IMR-90 (cell line): ENCODE measurements at regions not wholly inside any gene's neighbourhood (a gene's known extent, or its start where the extent isn't known, plus 50 kb on each side); places are given as distances from the start of the nearest gene placed in this dataset.

Experiments used
- CEBPB ChIP-seq: IDR thresholded peaks from 2 replicates; pipeline ENCODE4 v1.6.1; 2012; ENCODE audit warnings: low read depth, low read length, improper control_type of control experiment
- FOS ChIP-seq: fragments of 150-350 bp; IDR thresholded peaks from 2 replicates; pipeline ENCODE4 v1.6.1; 2016; ENCODE audit warnings: low read depth, low read length
- MAZ ChIP-seq: IDR thresholded peaks from 2 replicates; pipeline ENCODE4 v1.6.1; 2012; ENCODE audit warnings: low read depth, mild to moderate bottlenecking, low read length, improper control_type of control experiment, moderate library complexity, borderline replicate concordance
- MXI1 ChIP-seq: IDR thresholded peaks from 2 replicates; pipeline ENCODE4 v1.6.1; 2012; ENCODE audit warnings: low read depth, mild to moderate bottlenecking, low read length, moderate library complexity, borderline replicate concordance
- POLR2A ChIP-seq: IDR thresholded peaks from 2 replicates; pipeline ENCODE4 v1.6.1; 2012; ENCODE audit warnings: mild to moderate bottlenecking, low read depth, low read length
- RAD21 ChIP-seq: IDR thresholded peaks from 2 replicates; pipeline ENCODE4 v1.6.1; 2012; ENCODE audit warnings: low read length, improper control_type of control experiment
- RCOR1 ChIP-seq: IDR thresholded peaks from 2 replicates; pipeline ENCODE4 v1.6.1; 2012; ENCODE audit warnings: mild to moderate bottlenecking, low read length, improper control_type of control experiment; ENCODE audit not compliant: insufficient replicate concordance
- SMC3 ChIP-seq: fragments of 150-350 bp; IDR thresholded peaks from 2 replicates; pipeline ENCODE4 v1.6.1; 2016; ENCODE audit warnings: low read depth, mild to moderate bottlenecking, antibody characterized with exemption, low read length, moderate library complexity
- TF ChIP-seq, protein P1 (sequence below): conservative IDR thresholded peaks from 2 replicates; pipeline ENCODE4 v1.5.1; 2012; ENCODE audit warnings: mild to moderate bottlenecking, low read depth, low read length, improper control_type of control experiment
- TF ChIP-seq, protein P2 (sequence below): fragments of 150-350 bp; IDR thresholded peaks from 2 replicates; pipeline ENCODE4 v1.6.1; 2017; ENCODE audit warnings: mild to moderate bottlenecking, antibody characterized with exemption, low read length, low read depth

DNA sequence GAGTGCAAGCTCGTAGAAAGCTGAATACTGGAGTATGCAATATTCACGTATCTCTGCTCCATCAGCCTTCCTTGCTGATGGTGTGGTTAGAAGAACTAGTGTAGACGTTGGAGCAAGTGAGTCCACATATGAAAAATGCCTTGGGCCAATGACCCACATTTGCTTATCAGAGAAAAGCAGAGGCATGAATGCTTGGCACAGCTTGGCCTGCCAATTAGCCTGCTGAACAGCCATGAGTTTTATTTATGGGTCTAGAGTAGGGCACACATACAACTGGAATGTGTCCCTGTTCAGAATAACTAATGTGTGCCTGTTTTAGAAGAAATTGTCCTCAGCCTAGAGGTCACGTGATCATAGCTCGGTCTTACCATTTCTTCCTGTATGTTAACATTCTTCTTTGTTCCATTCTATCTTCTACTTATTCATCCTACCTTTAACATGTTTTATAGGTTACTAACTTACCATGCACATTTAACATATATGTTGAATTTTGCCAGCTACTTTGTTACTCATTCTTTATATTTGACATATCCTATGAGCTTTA is 432.7 kb upstream of the AADAT start:
- TF ChIP-seq, protein P1, sequence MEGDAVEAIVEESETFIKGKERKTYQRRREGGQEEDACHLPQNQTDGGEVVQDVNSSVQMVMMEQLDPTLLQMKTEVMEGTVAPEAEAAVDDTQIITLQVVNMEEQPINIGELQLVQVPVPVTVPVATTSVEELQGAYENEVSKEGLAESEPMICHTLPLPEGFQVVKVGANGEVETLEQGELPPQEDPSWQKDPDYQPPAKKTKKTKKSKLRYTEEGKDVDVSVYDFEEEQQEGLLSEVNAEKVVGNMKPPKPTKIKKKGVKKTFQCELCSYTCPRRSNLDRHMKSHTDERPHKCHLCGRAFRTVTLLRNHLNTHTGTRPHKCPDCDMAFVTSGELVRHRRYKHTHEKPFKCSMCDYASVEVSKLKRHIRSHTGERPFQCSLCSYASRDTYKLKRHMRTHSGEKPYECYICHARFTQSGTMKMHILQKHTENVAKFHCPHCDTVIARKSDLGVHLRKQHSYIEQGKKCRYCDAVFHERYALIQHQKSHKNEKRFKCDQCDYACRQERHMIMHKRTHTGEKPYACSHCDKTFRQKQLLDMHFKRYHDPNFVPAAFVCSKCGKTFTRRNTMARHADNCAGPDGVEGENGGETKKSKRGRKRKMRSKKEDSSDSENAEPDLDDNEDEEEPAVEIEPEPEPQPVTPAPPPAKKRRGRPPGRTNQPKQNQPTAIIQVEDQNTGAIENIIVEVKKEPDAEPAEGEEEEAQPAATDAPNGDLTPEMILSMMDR, result no peak
- TF ChIP-seq FOS, result no peak
- no peak for TF ChIP-seq RAD21
- TF ChIP-seq POLR2A, result no peak
- TF ChIP-seq CEBPB, result no peak
- TF ChIP-seq SMC3, result no peak
- TF ChIP-seq, protein P2, sequence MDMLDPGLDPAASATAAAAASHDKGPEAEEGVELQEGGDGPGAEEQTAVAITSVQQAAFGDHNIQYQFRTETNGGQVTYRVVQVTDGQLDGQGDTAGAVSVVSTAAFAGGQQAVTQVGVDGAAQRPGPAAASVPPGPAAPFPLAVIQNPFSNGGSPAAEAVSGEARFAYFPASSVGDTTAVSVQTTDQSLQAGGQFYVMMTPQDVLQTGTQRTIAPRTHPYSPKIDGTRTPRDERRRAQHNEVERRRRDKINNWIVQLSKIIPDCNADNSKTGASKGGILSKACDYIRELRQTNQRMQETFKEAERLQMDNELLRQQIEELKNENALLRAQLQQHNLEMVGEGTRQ, result peak; percentile 4; the same call in 1 of the 2 replicates
- TF ChIP-seq MAZ, result no peak
- TF ChIP-seq RCOR1, result no peak
- TF ChIP-seq MXI1, result no peak
